Loucy (cell line): ENCODE measurements at regions not wholly inside any gene's neighbourhood (a gene's known extent, or its start where the extent isn't known, plus 50 kb on each side); places are given as distances from the start of the nearest gene placed in this dataset.

Experiments used
- H2AFZ ChIP-seq: fragments of 200-600 bp; sonication (generic); 2 replicates; pipeline ENCODE4 v1.6.0; 2016; ENCODE audit warnings: antibody characterized with exemption, mild to moderate bottlenecking, low read length, moderate library complexity
- H3F3A ChIP-seq: fragments of 200-600 bp; 2 replicates; pipeline ENCODE4 v1.6.0; 2016; ENCODE audit warnings: antibody characterized with exemption, low read depth, mild to moderate bottlenecking
- H3K27me3 ChIP-seq: fragments of 200-600 bp; sonication (generic); 2 replicates; pipeline ENCODE4 v1.6.1; 2014; ENCODE audit warnings: low read length, mild to moderate bottlenecking; ENCODE audit not compliant: insufficient read depth, poor library complexity, severe bottlenecking
- H3K36me3 ChIP-seq: fragments of 200-600 bp; sonication (generic); 2 replicates; pipeline ENCODE4 v1.6.1; 2016; ENCODE audit warnings: low read length; ENCODE audit not compliant: insufficient read depth
- H3K4me1 ChIP-seq: fragments of 200-600 bp; sonication (generic); 2 replicates; pipeline ENCODE4 v1.5.1; 2014; ENCODE audit warnings: low read length, mild to moderate bottlenecking; ENCODE audit not compliant: insufficient read depth, poor library complexity, severe bottlenecking
- H3K4me2 ChIP-seq: fragments of 200-600 bp; sonication (generic); 2 replicates; pipeline ENCODE4 v1.6.0; 2014; ENCODE audit warnings: antibody characterized with exemption, low read length, low read depth, mild to moderate bottlenecking; ENCODE audit not compliant: poor library complexity, severe bottlenecking
- H3K4me3 ChIP-seq: fragments of 200-600 bp; sonication (generic); 2 replicates; pipeline ENCODE4 v1.5.1; 2014; ENCODE audit warnings: low read length, mild to moderate bottlenecking, mixed read lengths; ENCODE audit not compliant: poor library complexity, severe bottlenecking
- H3K79me2 ChIP-seq: fragments of 200-600 bp; sonication (generic); 2 replicates; pipeline ENCODE4 v1.6.1; 2014; ENCODE audit warnings: low read length; ENCODE audit not compliant: insufficient read depth
- H3K9ac ChIP-seq: fragments of 200-600 bp; sonication (generic); 2 replicates; pipeline ENCODE4 v1.6.0; 2014; ENCODE audit warnings: mild to moderate bottlenecking, low read depth, low read length, moderate library complexity; ENCODE audit not compliant: poor library complexity, severe bottlenecking
- H3K9me2 ChIP-seq: fragments of 200-600 bp; sonication (generic); replicated peaks from 2 replicates; pipeline ENCODE4 v1.6.1; 2016; ENCODE audit warnings: low read depth, low read length, mixed read lengths
- H3K9me3 ChIP-seq: fragments of 200-600 bp; sonication (generic); 2 replicates; pipeline ENCODE4 v1.6.1; 2014; ENCODE audit warnings: mild to moderate bottlenecking, antibody characterized with exemption, low read length, low read depth; ENCODE audit not compliant: insufficient read depth
- H4K20me1 ChIP-seq: fragments of 200-600 bp; sonication (generic); 2 replicates; pipeline ENCODE4 v1.6.0; 2014; ENCODE audit warnings: antibody characterized with exemption, low read length, mild to moderate bottlenecking; ENCODE audit not compliant: insufficient read depth, poor library complexity, severe bottlenecking
- CTCF ChIP-seq: fragments of 200-600 bp; sonication (generic); conservative IDR thresholded peaks from 2 replicates; pipeline ENCODE4 v1.5.1; 2014; ENCODE audit warnings: mild to moderate bottlenecking, antibody characterized with exemption, low read length
- EZH2phosphoT487 ChIP-seq: fragments of 200-600 bp; IDR thresholded peaks from 2 replicates; pipeline ENCODE4 v1.6.1; 2018; ENCODE audit warnings: antibody characterized with exemption, mild to moderate bottlenecking, moderate library complexity, borderline replicate concordance

GRCh38 chr10:120375666-120376065 is 81.4 kb upstream of the PLPP4 start:
- no peaks in the 10 kb centered on the region for H3K9me3 ChIP-seq
- no peak overlapping the region for H2AFZ ChIP-seq
- H3K4me2 ChIP-seq = no peak overlapping the region
- H3K9me2 ChIP-seq = no peaks in the 10 kb centered on the region
- H3F3A ChIP-seq = no peaks in the 10 kb centered on the region
- H3K4me3 ChIP-seq = no peak overlapping the region
- no peaks in the 10 kb centered on the region for H3K27me3 ChIP-seq
- H4K20me1 ChIP-seq = no peaks in the 10 kb centered on the region
- no peak for TF ChIP-seq EZH2phosphoT487
- no peak for TF ChIP-seq CTCF
- no peaks in the 10 kb centered on the region for H3K36me3 ChIP-seq
- no peak overlapping the region for H3K9ac ChIP-seq
- H3K79me2 ChIP-seq = no peaks in the 10 kb centered on the region
- H3K4me1 ChIP-seq = no peaks in the 10 kb centered on the region

GRCh38 chr10:120381931-120382330 is 75.1 kb upstream of the PLPP4 start:
- no peak overlapping the region for H3K9ac ChIP-seq
- no peaks in the 10 kb centered on the region for H3K9me3 ChIP-seq
- no peaks in the 10 kb centered on the region for H4K20me1 ChIP-seq
- no peaks in the 10 kb centered on the region for H3K79me2 ChIP-seq
- H3K9me2 ChIP-seq = no peaks in the 10 kb centered on the region
- H3K4me2 ChIP-seq = no peak overlapping the region
- H3K4me1 ChIP-seq = no peaks in the 10 kb centered on the region
- H2AFZ ChIP-seq = no peak overlapping the region
- no peak for TF ChIP-seq EZH2phosphoT487
- TF ChIP-seq CTCF = no peak
- H3K4me3 ChIP-seq = no peak overlapping the region
- no peaks in the 10 kb centered on the region for H3F3A ChIP-seq
- H3K36me3 ChIP-seq = no peaks in the 10 kb centered on the region
- no peaks in the 10 kb centered on the region for H3K27me3 ChIP-seq

- Histone ChIP-seq H3K4me2 (no peak overlapping the region), H3K4me3 (no peak overlapping the region), H4K20me1 (no peaks in the 10 kb centered on the region), H3K9me3 (no peaks in the 10 kb centered on the region), H3K9me2 (no peaks in the 10 kb centered on the region), H2AFZ (no peak overlapping the region), H3K27me3 (no peaks in the 10 kb centered on the region), H3K79me2 (no peaks in the 10 kb centered on the region), H3K4me1 (no peaks in the 10 kb centered on the region), H3F3A (no peaks in the 10 kb centered on the region), H3K9ac (no peak overlapping the region), H3K36me3 (no peaks in the 10 kb centered on the region)
- TF ChIP-seq CTCF (no peak), EZH2phosphoT487 (no peak)
Observed at GRCh38 chr10:120382360-120382759, 74.7 kb upstream of the PLPP4 start.
